ENCODE measurements at regions not wholly inside any gene's neighbourhood (a gene's known extent, or its start where the extent isn't known, plus 50 kb on each side); places are given as distances from the start of the nearest gene placed in this dataset.
"Not testable (repeated sequence)": the region's sequence is repeated elsewhere in the genome, so short reads cannot be mapped to it uniquely, and the experiment has no call there.

DNA sequence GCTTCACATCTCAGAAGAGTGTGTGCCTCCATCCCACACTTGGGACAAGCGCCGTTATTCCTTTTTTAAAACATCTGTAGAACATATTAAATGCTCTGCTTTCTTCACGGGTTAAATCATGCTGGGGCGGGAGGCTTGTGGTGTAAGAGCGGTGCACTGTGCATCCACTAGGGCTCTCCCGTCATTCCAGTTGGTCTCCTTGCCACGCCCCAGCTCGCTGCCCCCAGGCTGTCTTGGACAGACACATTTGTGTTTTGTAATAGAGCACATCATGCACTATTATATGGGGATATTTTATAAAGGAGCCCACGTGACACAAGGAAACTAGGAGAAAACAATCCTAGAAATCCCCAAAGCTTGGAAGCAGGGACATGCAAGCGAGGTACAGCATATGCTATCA, 87.7 kb upstream of the PLGLB2 start:
- DNase-seq, result not testable (repeated sequence)

DNA sequence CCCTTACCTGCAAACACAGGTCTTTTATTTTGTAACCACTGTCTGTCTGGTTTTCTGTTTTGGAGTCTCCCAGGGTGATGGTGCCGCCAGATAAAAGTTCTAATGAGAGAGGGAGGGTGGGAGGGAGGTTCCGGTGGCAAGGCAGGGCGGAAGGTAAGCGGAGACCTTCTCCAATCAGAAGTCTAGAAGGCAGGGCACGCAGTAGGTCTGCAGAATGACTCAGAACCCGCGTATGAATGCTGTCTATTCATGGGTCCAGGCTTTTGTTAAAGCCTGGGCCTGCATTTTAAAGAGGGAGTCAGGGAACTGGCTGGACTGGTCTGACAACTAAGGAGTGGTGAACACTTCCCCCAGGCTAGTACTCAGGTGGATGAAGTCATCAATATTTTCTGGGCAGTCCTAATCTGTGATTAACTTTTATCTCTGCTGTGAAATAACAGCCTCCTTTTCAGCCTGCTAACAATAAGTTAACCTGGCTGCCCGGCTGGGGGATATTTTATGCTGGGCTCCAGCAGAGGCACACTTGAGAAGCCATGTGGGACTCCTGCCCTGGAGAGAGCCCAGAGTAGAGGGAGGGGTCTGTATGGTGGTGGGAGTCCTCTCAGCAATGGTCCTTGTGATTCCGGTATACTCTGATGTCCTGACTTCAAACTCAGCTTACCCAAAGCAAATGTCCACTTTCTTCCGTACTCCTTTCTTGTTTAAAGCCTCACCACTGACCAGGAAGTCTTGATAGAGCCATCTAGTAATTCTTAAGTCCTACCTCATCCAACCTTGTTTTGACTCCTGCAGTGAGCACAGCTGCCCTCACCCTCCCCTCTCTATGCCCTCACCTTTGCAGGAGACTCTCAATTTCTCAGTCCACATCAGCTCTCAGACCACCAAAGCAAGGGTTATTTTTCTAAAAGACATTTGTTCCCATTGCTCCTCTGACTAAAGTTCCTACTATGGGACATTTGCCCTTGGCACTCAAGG, 85.3 kb upstream of the PLGLB2 start:
- not testable (repeated sequence) for DNase-seq

DNA sequence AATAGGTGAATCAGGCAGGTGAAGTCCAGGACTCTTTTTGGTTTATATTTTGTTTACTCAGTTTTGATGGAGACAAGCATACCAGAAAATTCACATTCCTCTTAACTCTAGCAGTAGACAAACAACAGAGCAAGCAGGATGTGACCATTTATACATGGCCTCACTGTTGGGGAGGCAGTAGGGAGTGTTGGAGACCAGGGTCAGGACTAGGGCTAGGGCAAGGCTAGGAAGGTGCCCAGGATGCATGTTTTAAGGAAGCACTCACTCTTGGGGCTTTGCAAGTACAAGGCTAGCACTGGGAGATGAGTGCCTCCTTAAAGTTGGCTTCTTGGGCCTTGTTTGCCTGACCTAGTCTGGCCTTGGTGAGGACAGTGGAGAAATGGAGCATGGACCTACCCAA, 84.5 kb upstream of the PLGLB2 start:
- DNase-seq, result not testable (repeated sequence)

DNA sequence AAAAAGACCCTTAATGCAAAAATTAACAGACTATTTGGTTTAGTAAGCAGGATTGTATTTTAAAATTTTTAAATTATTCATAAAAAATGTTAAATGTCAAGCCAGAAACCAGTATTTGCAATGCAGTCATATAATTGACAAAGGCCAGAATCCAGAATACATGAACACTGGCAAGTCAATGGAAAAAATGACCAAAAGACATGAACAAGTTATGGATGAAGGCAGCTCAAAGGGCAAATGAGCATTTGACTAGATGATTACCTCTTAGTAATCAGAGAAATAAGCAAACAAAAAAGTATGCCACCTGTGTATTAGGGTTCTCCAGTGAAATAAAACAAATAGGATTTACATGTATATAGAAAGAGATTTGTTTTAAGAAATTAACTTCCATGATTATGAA, 80.9 kb upstream of the PLGLB2 start:
- not testable (repeated sequence) for DNase-seq

DNA sequence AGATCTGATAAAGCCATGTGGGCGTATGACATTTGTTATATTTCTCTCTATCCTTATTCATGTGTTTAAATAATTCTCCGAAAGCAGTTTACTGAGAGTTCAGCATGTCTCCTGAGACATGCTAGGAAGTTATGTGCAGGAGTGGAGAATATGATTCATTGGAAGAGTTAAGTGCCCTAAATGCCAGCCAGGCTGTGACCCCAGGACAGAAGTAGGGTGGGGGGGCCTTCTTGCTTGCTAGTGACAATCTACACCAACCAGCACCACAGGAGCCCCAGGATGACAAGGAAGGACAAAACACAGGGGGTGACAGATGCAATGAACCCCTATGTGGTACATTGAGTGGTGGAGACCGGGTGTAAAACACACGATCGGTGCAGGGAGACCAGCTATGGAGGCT, 79.5 kb upstream of the PLGLB2 start:
- DNase-seq, result not testable (repeated sequence)

DNA sequence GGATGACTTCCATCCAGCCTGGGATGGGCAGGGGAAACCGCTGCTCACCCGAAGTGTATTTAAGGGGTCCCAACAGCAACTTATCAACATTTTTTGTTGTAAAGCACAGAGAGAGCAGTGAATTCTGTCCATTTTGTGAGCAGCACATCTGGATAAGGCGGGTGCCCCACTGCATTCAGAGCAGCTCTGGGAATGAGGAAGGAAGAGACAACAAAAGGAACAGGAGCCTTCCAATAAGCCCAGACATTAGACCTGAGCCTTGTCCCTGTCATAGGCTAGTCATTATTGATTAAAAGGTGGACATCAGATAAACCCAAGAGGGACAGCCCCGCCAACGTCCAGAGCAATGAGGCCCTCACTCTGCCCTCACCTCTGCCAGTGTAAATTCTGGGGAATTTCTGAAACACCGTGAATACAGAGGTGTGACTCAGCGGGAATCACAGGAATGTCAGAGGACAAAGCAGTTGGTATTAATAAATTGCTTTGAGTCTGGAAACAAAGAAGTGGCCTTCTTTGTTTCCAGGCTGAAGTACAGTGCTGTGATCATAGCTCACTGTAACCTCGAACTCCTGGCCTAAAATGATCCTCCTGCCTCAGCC, 78.2 kb upstream of the PLGLB2 start:
- DNase-seq, result not testable (repeated sequence)

DNA sequence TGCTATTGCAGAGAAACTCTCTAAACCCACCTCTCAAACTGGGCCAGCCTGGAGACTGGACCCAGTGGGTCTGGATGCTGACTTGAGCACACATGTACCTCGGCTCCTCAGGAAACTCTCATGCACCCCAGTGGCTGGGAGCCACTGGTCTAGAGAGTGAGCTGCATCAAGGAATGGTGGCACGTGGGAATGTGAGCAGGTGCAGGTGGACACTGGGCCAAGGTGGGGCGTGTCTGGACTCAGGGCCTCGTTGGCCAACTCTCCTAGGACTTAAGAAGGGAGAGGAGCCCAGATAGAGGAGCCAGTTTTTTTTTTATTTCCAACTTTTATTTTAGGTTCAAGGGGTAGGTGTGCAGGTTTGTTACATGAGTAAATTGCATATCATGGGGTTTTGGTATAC, 75.5 kb upstream of the PLGLB2 start:
- DNase-seq, result not testable (repeated sequence)

DNA sequence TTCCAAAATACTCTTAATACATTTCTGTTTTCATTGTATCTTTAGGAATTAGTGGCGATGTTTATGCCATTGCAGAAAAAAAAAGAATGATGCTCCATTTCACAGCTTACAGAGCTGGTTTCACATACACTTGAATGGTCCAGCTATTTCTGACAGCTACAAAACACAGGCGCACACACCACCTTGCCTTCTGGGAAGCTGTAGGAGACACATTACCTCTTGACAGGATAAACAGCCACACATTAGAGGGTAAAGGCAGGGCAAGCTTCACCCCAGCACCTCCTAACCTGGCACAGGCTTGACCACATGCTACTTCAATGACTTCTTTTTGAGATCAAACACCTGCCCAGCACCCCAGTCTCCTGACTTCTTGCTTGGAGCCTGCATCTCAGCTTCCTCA, 73.2 kb upstream of the PLGLB2 start:
- DNase-seq, result not testable (repeated sequence)

DNA sequence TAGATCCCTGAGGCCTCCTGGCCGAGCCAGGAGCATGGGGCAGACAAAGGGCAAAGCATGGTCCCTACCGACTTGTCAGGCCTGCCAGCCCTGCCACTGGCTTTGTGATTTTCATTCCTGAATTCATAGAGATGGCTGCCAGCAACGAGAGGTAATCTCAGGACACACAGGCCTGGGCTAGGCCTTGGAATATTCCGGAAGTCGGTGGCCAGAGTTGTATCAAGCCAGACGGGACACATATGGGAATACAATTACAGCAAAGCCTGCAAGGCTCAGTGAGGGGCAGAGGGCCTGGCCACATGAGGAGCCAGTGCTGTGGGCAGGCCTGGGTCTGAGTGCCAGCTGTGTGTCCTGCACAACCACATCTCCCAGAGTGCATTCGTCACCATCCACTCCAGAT, 72.4 kb upstream of the PLGLB2 start:
- not testable (repeated sequence) for DNase-seq

DNA sequence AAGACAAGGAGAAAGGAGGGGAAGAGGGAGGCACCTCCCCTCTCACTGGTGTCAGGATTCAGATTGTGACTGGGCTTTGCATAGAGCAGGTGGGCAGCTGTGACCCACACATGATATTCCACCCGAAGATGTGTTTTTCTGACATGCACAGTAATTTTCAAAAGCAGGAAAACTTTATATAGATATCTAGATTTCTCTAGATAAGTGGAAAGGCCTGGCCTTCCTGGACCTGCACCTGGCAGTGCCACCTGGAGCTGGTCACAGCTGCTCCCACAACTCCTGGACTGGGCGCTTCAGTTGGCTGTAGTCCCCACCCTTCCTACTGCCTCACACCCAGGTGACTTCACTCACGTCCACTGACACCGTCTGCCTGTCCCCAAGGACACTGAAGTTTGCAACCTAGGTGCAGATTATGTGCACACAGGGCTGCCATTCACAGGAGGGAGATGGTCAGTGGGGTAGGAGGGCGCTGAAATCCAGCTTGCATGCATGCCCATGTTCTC, 70.4 kb upstream of the PLGLB2 start:
- DNase-seq, result not testable (repeated sequence)

DNA sequence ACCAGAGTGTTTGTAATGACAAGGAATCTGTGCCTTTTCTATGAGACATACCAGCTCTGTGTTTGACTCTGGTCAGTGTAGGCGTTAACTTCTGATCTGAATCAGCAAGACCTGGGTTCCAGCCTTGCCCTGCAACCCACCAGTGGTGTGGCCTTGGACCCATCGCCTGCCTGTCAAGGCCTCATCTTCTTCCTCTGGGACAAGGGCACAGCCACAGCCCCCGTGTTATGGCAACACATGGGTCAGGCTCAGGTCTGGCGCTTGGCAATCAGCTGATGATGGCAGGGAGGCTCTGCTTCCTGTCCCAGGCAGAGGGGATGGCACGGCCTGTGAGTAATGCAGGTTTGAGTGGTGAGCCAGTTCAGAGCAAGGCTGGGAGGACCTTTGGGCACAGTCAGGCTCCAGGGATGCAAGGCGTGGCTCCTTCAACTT, 69.1 kb upstream of the PLGLB2 start:
- DNase-seq, result not testable (repeated sequence)

DNA sequence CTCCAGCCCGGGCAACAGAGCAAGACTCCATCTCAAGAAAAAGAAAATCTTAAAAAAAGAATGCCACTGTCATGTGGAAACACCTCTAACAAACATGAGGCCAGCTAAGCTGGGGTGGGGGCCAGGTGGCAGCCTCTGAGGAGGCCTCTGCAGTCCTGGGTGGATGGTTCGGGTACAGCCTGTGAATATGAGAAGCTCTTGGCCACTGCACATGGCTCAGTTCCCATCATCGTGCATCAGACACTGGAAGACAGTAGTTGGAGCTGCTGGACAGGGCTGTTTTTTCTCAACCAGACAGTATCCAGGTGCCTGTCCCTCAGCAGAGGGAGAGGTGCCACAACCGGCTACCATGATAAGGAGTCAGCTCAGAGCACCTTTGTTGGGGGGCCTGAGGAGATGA, 67.9 kb upstream of the PLGLB2 start:
- not testable (repeated sequence) for DNase-seq

DNA sequence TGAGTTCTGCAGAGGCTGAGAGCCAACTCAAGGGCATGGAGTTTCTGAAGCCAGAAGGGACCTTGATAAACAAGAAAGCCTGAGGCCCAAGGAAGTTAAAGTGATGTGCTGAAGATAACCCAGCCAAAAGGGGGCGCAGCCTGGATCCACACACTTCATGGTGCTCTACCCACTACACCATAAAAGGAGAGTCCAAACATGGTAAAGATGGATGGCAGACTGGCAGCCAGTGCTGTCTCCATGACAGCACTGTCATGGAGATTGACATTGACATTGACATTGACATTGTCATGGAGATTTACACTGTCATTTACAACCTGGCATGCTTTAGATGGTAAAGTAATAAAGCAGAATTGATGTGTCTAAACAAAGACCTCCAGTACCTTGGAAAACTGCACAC, 67.2 kb upstream of the PLGLB2 start:
- not testable (repeated sequence) for DNase-seq

DNA sequence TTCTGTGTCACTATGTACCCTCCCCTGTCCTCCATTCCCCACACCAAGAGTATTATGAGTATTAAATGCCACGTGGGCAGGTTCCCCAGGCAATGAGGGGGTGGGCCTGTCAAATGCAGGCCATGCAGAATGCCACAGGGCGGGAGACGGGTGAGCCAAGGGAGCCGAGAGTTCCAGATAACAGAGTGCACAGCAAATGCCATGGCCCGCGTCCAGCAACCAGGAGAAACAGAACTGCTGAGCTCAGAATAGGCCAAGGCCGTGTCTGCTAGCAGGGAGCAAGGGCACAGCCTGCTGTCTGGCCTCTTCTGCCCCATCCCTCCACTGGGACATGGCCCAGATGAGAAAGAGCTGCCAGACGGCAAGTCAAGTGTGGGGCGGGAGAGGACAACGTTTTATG, 64.4 kb upstream of the PLGLB2 start:
- DNase-seq, result not testable (repeated sequence)

DNA sequence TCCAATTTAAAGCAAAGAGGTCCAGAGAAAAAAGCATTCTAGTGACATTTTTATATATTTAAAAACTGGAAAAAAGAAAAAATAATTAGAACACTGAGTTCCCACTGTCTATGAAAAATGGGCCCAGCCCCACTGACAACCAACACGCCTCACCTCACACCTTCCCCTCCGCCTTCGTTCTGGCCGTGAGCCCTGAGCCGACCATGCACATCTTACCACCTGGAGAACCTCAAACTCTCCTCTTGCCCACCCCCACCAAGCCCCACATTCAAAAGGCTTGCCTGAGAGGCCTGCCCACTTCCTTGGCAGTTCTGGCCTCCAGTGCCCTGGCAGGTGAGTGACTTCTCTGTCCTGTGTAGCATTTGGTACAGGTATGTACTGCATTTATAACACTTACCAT, 63.9 kb upstream of the PLGLB2 start:
- not testable (repeated sequence) for DNase-seq

DNA sequence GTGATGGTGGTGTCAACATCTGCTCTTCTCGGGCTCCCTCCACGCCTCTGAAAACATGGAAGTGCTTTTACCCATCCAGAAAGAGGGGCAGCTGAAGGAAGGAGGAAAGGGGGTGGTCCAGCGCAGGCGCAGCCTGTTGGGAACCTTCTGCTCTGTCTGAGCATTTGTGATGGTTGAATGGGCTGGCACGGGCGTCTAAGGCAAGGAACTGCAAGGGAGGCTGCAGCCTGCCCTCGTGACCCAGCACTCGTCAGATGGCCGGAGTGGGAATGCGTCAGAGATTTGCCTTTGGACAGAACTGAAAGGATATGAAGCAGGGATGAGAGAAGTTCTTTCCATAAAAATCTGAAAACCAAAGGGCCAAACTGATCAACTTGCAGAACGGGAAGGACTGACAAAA, 62.3 kb upstream of the PLGLB2 start:
- not testable (repeated sequence) for DNase-seq

DNA sequence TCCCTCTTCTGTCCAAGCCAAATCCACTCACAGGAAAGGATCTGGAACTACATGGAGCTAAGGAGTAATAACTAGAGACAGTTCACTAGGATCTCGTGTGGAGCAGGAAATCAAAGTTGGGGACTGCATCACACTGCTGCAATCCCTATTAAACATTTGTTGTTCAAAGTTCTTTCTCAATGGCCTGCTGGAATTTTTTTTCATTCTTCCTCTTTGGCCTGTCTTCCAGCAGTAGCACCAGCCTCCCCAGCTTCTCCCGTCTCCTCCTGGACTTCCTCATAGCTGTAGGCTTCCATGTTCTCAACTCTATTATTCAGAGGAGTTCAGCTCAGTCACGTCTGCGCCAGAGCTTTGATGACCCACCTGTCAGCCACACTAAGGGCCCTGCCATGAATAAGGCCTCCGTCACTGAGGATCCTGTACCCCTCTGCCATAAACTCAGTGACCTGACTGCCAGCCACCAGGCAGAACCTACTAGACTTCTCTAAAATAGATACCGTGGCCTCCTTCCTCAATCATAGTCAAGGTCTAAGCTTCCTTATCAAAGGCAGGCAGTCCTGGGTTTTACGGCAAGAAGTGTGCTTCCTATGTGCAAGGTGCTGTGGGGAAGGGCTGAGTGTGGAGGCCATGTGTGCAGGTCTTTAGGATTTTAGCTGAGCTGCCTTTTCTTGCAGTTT, 60.9 kb upstream of the PLGLB2 start:
- not testable (repeated sequence) for DNase-seq

DNA sequence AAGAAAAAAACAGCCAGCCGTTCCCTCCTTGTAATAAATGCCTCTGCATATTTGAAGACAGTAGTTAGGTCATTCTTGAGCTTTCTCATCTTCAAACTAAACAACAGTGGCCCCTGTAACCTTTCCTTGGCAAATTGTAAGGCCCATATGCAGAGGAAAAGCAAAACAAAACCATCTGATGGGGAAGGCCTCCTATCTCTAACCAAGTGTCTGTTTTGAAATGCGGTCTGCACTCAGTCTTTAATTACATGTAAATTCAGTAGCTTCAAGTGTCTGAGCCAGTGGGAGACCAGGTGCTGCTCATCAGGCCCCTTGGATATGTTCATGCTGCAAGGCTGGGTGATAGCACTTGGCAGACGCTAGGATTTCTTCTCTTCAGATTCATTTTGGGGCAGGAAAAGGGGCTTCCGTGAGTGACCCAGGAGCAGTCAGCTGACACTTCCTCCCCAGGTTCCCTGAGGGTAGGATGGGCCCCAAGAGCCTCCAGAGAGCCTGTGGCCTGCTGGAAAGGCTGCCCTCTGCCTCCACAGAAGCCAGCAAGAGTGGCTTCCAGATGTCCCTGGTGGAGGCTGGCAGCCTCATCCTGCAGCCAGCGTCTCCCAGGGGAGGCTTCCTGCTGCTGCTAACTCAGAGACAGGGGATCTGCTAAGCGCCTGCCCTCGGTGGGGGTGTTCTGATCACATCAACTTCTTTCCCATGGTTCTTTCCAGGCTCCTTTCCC, 60.2 kb upstream of the PLGLB2 start:
- not testable (repeated sequence) for DNase-seq

DNA sequence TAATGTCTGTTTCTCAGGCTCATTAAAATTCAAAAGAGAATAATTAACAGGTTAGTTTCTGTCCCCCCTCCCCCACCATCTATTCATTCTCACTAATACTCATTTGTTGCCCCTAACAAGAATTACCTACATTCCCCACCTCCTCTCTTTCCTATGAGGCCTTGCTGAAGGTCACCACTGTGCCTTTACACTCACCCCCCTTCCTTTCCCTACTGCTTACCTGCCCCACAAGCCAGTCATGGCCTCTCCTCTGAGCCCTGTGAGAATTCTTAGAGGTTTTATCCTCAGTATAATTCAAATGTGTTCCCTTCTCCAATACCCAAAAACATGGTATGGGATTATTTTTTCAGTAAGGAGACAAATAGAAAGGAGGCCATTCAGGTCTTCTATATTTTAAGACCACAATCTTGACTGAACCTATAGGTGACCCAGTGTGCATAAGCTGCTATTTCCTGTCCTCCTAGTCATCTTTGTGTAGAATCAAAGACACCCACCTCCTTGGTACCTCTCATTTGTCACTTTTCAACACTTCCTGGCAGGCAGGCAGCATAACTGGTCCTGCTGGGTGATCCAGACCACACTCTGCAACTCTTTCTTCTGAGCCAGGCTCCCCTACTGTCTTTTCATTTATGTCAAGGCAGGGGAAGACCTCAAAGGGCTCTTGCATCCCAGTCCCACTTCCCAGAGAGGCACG, 55.8 kb upstream of the PLGLB2 start:
- DNase-seq, result not testable (repeated sequence)

DNA sequence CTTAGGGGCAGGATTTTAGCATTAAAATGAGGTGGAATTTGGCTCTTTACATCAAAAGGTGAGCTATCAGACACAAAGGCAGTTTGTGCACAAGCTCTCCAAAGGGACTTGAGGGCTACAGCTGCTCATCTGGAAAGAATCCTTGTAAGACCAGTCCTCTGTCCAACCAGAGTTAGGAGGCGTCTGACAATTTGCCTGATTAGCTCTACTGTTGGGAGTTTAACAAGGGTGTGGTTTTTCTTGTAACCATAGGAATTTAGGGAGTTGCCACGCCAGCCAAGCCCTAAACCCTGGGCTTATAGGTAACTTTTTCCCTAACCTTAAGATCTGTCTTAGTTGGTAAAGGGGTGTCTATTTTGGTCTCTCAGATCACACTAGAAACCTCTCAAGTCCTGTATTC, 55.0 kb upstream of the PLGLB2 start:
- not testable (repeated sequence) for DNase-seq

DNA sequence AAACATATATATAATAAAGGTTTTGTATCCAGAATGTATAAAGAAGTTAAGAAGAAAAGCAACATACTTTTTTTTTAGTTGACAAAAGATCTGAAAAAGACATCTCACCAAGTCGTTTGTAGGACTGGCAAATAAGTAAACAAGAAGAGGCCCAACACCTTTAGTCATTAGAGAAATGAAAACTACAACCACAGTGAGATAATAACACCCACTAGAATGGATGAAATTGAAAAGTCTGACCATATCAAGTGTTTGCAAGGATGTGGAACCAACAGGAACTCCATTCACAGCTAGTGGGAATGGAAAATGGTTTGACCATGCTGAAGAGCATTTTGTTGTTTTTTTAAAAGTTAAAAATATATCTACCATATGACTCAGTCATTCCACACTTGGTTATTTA, 54.0 kb upstream of the PLGLB2 start:
- DNase-seq, result not testable (repeated sequence)

Measured in central memory CD4-positive, alpha-beta T cell (primary cell).